ENCODE measurements at regions not wholly inside any gene's neighbourhood (a gene's known extent, or its start where the extent isn't known, plus 50 kb on each side); places are given as distances from the start of the nearest gene placed in this dataset.

DNA sequence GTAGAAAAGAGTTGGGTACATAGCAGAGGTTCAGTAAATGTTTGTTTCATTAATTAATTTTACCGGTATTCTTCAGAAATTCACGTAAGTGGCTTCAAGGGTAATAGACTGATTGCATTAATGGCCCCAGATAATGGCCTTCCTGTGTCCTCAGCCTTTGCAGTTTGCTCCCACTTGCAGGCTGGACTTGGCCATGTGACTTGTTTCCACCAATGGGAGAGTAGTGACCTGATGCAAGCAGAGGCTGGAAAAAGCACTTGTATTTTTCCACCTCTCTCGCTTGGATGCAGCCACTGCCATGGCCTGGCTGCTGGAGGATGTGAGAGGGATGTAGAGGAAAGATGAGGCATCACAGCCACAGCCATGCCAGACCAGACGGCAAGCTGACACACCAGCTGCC lies 480.9 kb downstream of the CDK5RAP2 start:
- TF ChIP-seq MAFK (IDR thresholded peaks at IDR 0.05; ENCODE audit: partially characterized antibody) (no peak), NPAS2 (CRISPR knock-in tag; IDR thresholded peaks at IDR 0.05; ENCODE audit: borderline replicate concordance) (no peak), CEBPB (IDR thresholded peaks at IDR 0.05) (no peak), POLR2A (IDR thresholded peaks at IDR 0.05; ENCODE audit: low read length) (no peak)

All from A549 (cell line).